Mesenchymal stem cell (in vitro differentiated cells and primary cell): ENCODE measurements at regions not wholly inside any gene's neighbourhood (a gene's known extent, or its start where the extent isn't known, plus 50 kb on each side); places are given as distances from the start of the nearest gene placed in this dataset.

Source experiments
- DNase-seq: peaks from one replicate; pipeline ENCODE4 v3.0.0-alpha.2; 2013
- H2AFZ ChIP-seq: one replicate; pipeline ENCODE4 v1.6.1; 2013; ENCODE audit warnings: low read depth, mild to moderate bottlenecking, control low read depth, inconsistent platforms, low read length, moderate library complexity
- H2AK5ac ChIP-seq: 2 replicates; pipeline ENCODE4 v1.6.1; 2013; ENCODE audit warnings: low read length, moderate library complexity, mild to moderate bottlenecking, inconsistent platforms; ENCODE audit not compliant: severe bottlenecking
- H2BK120ac ChIP-seq: one replicate; pipeline ENCODE4 v1.6.1; 2013; ENCODE audit warnings: low read depth, mild to moderate bottlenecking, inconsistent platforms, low read length, moderate library complexity
- H2BK12ac ChIP-seq, 2 experiments: one replicate each; pipeline ENCODE4 v1.6.1; 2013; ENCODE audit warnings: inconsistent platforms in 2 of 2, low read length in 2 of 2, mild to moderate bottlenecking in 2 of 2, moderate library complexity in 2 of 2, control low read depth in 1 of 2
- H2BK15ac ChIP-seq: one replicate; pipeline ENCODE4 v1.6.1; 2013; ENCODE audit warnings: mild to moderate bottlenecking, low read depth, inconsistent platforms; ENCODE audit not compliant: poor library complexity, severe bottlenecking
- H2BK5ac ChIP-seq: 2 replicates; pipeline ENCODE4 v1.6.1; 2013; ENCODE audit warnings: low read depth, mild to moderate bottlenecking, low read length, control low read depth, inconsistent platforms; ENCODE audit not compliant: poor library complexity, severe bottlenecking
- H3K14ac ChIP-seq, 2 experiments: one replicate each; pipeline ENCODE4 v1.6.1; 2013; ENCODE audit warnings: inconsistent platforms in 2 of 2, low read length in 2 of 2, control low read depth in 1 of 2, mild to moderate bottlenecking in 1 of 2, moderate library complexity in 1 of 2
- H3K18ac ChIP-seq, 2 experiments: one replicate each; pipeline ENCODE4 v1.6.1; 2013; ENCODE audit warnings: inconsistent platforms in 2 of 2, low read length in 2 of 2, control low read depth in 1 of 2, low read depth in 1 of 2, mild to moderate bottlenecking in 1 of 2
- H3K23ac ChIP-seq, 2 experiments: one replicate each; pipeline ENCODE4 v1.6.1; 2013; ENCODE audit warnings: inconsistent platforms in 2 of 2, low read length in 2 of 2, mild to moderate bottlenecking in 2 of 2, moderate library complexity in 2 of 2, control low read depth in 1 of 2
- H3K27ac ChIP-seq: 2 replicates; pipeline ENCODE4 v1.5.1; 2013; ENCODE audit warnings: mild to moderate bottlenecking, moderate library complexity, low read length, control low read depth, inconsistent platforms; ENCODE audit not compliant: poor library complexity, severe bottlenecking
- H3K27me3 ChIP-seq, 2 experiments: 2 replicates each; pipeline versions ENCODE4 v1.6.1 to v1.7.0; 2013; ENCODE audit warnings: low read length in 2 of 2, mild to moderate bottlenecking in 2 of 2, moderate library complexity in 2 of 2, control low read depth in 1 of 2, inconsistent platforms in 1 of 2; ENCODE audit not compliant: control insufficient read depth in 1 of 2, insufficient read depth in 1 of 2
- H3K36me3 ChIP-seq, 2 experiments: 2 replicates each; pipeline versions ENCODE4 v1.6.1 to v1.7.0; 2013; ENCODE audit warnings: low read length in 2 of 2, control low read depth in 1 of 2, inconsistent platforms in 1 of 2, low read depth in 1 of 2, mild to moderate bottlenecking in 1 of 2; ENCODE audit not compliant: insufficient read depth in 2 of 2, control insufficient read depth in 1 of 2
- H3K4ac ChIP-seq, 2 experiments: one replicate each; pipeline ENCODE4 v1.6.1; 2013; ENCODE audit warnings: inconsistent platforms in 2 of 2, low read length in 2 of 2, mild to moderate bottlenecking in 2 of 2, moderate library complexity in 2 of 2, control low read depth in 1 of 2, low read depth in 1 of 2
- H3K4me1 ChIP-seq: 2 replicates; pipeline ENCODE4 v1.6.1; 2013; ENCODE audit warnings: low read depth, low read length, control low read depth; ENCODE audit not compliant: control insufficient read depth, insufficient read depth
- H3K4me2 ChIP-seq: 2 replicates; pipeline ENCODE4 v1.6.1; 2013; ENCODE audit warnings: low read length, mild to moderate bottlenecking, inconsistent platforms; ENCODE audit not compliant: poor library complexity, severe bottlenecking
- H3K4me3 ChIP-seq, 2 experiments: 2 replicates each; pipeline versions ENCODE4 v1.5.1 to v1.7.0; 2013; ENCODE audit warnings: low read length in 2 of 2, mild to moderate bottlenecking in 2 of 2, control low read depth in 1 of 2, low read depth in 1 of 2; ENCODE audit not compliant: insufficient read depth in 1 of 2
- H3K79me1 ChIP-seq: replicated peaks from 2 replicates; pipeline ENCODE4 v1.6.1; 2013; ENCODE audit warnings: mild to moderate bottlenecking, control low read depth, low read length, inconsistent platforms; ENCODE audit not compliant: poor library complexity, severe bottlenecking
- H3K9ac ChIP-seq: 2 replicates; pipeline ENCODE4 v1.7.0; 2013; ENCODE audit warnings: mild to moderate bottlenecking, low read length, moderate library complexity
- H3K9me3 ChIP-seq: 2 replicates; pipeline ENCODE4 v1.7.0; 2013; ENCODE audit warnings: mild to moderate bottlenecking, low read length; ENCODE audit not compliant: control insufficient read depth
- H4K8ac ChIP-seq: one replicate; pipeline ENCODE4 v1.6.1; 2013; ENCODE audit warnings: inconsistent platforms, mild to moderate bottlenecking, low read length, moderate library complexity
- H4K91ac ChIP-seq: one replicate; pipeline ENCODE4 v1.6.1; 2013; ENCODE audit warnings: mild to moderate bottlenecking, low read length, inconsistent platforms
- WGBS: methylation state at CpG from one replicate; pipeline ENCODE4 v1.1.7; 2013; ENCODE audit warnings: mixed read lengths; 5-methylcytosine and 5-hydroxymethylcytosine counted together

- Histone ChIP-seq H3K23ac (no peak overlapping the region), H3K4ac (no peak overlapping the region), H4K8ac (no peak overlapping the region), H2BK12ac (no peak overlapping the region), H3K4me1 (peaks cover 6% of the 10 kb centered on the region), H2BK5ac (no peak overlapping the region), H2BK120ac (no peak overlapping the region), H3K4me3 (no peak overlapping the region), H3K4me2 (no peak overlapping the region), H2AFZ (no peak overlapping the region), H3K27ac (no peak overlapping the region), H2AK5ac (peak overlapping the region; percentile 47), H3K14ac (no peak overlapping the region), H3K79me1 (no peaks in the 10 kb centered on the region), H4K91ac (no peak overlapping the region), H2BK15ac (no peak overlapping the region), H3K9ac (no peak overlapping the region), H3K27me3 (peaks cover 0 to 12% of the 10 kb centered on the region in 2 experiments), H3K9me3 (no peaks in the 10 kb centered on the region), H3K36me3 (no peaks in the 10 kb centered on the region), H3K18ac (no peak overlapping the region)
- DNase-seq = no peak
- WGBS = 96% methylated on average over 4 of the region's 4 CpGs
Measured at GRCh38 chr13:32960626-32961025, 55.6 kb upstream of the KL start.

DNA sequence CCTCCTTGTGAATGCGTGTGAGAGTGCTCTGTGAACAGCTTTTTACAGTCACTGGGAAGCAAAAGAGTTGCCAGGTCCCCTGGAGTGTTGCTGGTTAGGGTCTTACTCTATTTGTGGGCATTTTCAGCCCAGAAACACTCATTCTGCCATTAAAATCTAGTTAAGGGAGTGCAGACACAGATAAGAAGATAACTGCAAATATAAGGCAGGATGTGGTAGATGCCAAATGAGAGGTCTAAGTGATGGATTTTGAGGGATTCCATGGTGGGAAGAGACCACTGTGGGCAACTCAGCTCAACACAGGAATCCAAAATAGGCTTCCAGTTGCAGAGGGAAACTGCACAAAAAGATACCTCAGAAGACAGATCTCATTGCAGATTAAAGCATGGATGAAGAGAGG lies 54.5 kb upstream of the KL start:
- no peaks in the 10 kb centered on the region for H3K36me3 ChIP-seq
- no peak overlapping the region for H3K9ac ChIP-seq
- no peak overlapping the region for H3K4ac ChIP-seq
- no peak overlapping the region for H2AK5ac ChIP-seq
- no peak overlapping the region for H2AFZ ChIP-seq
- H4K8ac ChIP-seq = no peak overlapping the region
- H4K91ac ChIP-seq = no peak overlapping the region
- no peak for DNase-seq
- H3K4me1 ChIP-seq = peaks cover 6% of the 10 kb centered on the region
- no peak overlapping the region for H3K18ac ChIP-seq
- H3K27me3 ChIP-seq = peaks cover 0 to 12% of the 10 kb centered on the region in 2 experiments
- H2BK12ac ChIP-seq = no peak overlapping the region
- no peaks in the 10 kb centered on the region for H3K79me1 ChIP-seq
- H3K4me3 ChIP-seq = no peak overlapping the region
- H3K4me2 ChIP-seq = no peak overlapping the region
- WGBS = 88% methylated on average over 1 of the region's 1 CpG
- no peak overlapping the region for H3K27ac ChIP-seq
- no peak overlapping the region for H2BK5ac ChIP-seq
- no peak overlapping the region for H3K14ac ChIP-seq
- H2BK120ac ChIP-seq = no peak overlapping the region
- H2BK15ac ChIP-seq = no peak overlapping the region
- no peaks in the 10 kb centered on the region for H3K9me3 ChIP-seq
- H3K23ac ChIP-seq = no peak overlapping the region

DNA sequence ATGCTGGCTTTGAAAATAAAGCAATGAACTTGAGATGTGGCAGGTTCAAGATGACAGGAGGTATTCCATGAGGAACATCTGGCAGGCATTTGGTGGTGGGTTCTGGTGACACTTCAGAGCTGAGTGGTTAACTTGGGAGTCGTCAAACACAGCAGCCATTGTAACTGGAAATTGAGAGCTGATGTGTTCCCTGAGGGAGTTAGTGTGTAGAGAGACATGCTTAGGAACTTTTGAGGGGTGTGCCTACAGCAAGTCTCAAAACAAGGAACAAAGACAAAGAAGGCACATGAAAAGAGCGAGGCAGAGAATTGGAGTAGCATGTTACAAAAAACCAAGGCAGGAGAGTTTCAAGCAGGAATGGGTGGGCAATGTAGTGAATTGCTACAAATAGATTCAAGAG lies 53.9 kb upstream of the KL start:
- peaks cover 0 to 10% of the 10 kb centered on the region in 2 experiments for H3K27me3 ChIP-seq

GRCh38 chr13:32964987-32965386 lies 51.2 kb upstream of the KL start:
- Histone ChIP-seq H3K14ac (no peak overlapping the region), H3K27ac (no peak overlapping the region), H3K36me3 (no peaks in the 10 kb centered on the region), H2BK12ac (no peak overlapping the region), H3K27me3 (peaks cover 0 to 4% of the 10 kb centered on the region in 2 experiments), H2BK15ac (no peak overlapping the region), H3K79me1 (no peaks in the 10 kb centered on the region), H2BK5ac (no peak overlapping the region), H3K4me2 (no peak overlapping the region), H4K8ac (no peak overlapping the region), H4K91ac (no peak overlapping the region), H3K9ac (no peak overlapping the region), H3K4ac (no peak overlapping the region), H3K9me3 (no peaks in the 10 kb centered on the region), H3K4me1 (no peaks in the 10 kb centered on the region), H2AK5ac (no peak overlapping the region), H2AFZ (no peak overlapping the region), H3K18ac (no peak overlapping the region), H2BK120ac (no peak overlapping the region), H3K23ac (no peak overlapping the region), H3K4me3 (no peak overlapping the region)
- WGBS = 75% methylated on average over 2 of the region's 2 CpGs
- no peak for DNase-seq

More for the DNA sequence above, 53.9 kb upstream of the KL start:
- Histone ChIP-seq H3K27ac (no peak overlapping the region), H3K4me1 (peaks cover 2% of the 10 kb centered on the region), H3K18ac (no peak overlapping the region), H2BK5ac (no peak overlapping the region), H3K4me2 (no peak overlapping the region), H4K91ac (no peak overlapping the region), H3K23ac (no peak overlapping the region), H3K36me3 (no peaks in the 10 kb centered on the region), H2AFZ (no peak overlapping the region), H3K79me1 (no peaks in the 10 kb centered on the region), H2AK5ac (no peak overlapping the region), H2BK120ac (no peak overlapping the region), H4K8ac (no peak overlapping the region), H3K9ac (no peak overlapping the region), H2BK15ac (no peak overlapping the region), H3K4ac (no peak overlapping the region), H3K14ac (no peak overlapping the region), H3K9me3 (no peaks in the 10 kb centered on the region), H3K4me3 (no peak overlapping the region), H2BK12ac (no peak overlapping the region)
- 91% methylated on average over 2 of the region's 2 CpGs for WGBS
- DNase-seq = no peak
